BLaER1 treated with 17β-estradiol and CSF1 and Interleukin-3, amounts not matched to agents 10 nM and 100 nM (cell line): ENCODE measurements at regions not wholly inside any gene's neighbourhood (a gene's known extent, or its start where the extent isn't known, plus 50 kb on each side); places are given as distances from the start of the nearest gene placed in this dataset.

Experiments used
- H3K27ac ChIP-seq, 11 experiments: shearing (Covaris generic); formaldehyde crosslinking; 2 replicates each; pipeline ENCODE4 v1.8.1; 2022
- H3K27me3 ChIP-seq, 11 experiments: shearing (Covaris generic); formaldehyde crosslinking; 2 replicates each; pipeline ENCODE4 v1.8.1; 2022
- H3K36me3 ChIP-seq, 11 experiments: shearing (Covaris generic); formaldehyde crosslinking; 2 replicates each; pipeline ENCODE4 v1.8.1; 2022
- H3K4me1 ChIP-seq, 10 experiments: shearing (Covaris generic); formaldehyde crosslinking; 2 replicates each; pipeline ENCODE4 v1.8.1; 2022
- H3K4me2 ChIP-seq, 11 experiments: shearing (Covaris generic); formaldehyde crosslinking; 2 replicates each; pipeline ENCODE4 v1.8.1; 2022
- H3K4me3 ChIP-seq, 10 experiments: shearing (Covaris generic); formaldehyde crosslinking; 2 replicates each; pipeline ENCODE4 v1.8.1; 2022
- H3K9ac ChIP-seq, 11 experiments: shearing (Covaris generic); formaldehyde crosslinking; 2 replicates each; pipeline ENCODE4 v1.8.1; 2022
- H3K9me3 ChIP-seq, 11 experiments: shearing (Covaris generic); formaldehyde crosslinking; replicated peaks in 1 of 11; 2 replicates each; pipeline ENCODE4 v1.8.1; 2022
- H4K20me1 ChIP-seq, 11 experiments: shearing (Covaris generic); formaldehyde crosslinking; 2 replicates each; pipeline ENCODE4 v1.8.1; 2022
- Cebpa-rat ChIP-seq, 11 experiments: shearing (Covaris generic); IDR thresholded peaks; 2 replicates each; pipeline ENCODE4 v1.8.1; 2022

DNA sequence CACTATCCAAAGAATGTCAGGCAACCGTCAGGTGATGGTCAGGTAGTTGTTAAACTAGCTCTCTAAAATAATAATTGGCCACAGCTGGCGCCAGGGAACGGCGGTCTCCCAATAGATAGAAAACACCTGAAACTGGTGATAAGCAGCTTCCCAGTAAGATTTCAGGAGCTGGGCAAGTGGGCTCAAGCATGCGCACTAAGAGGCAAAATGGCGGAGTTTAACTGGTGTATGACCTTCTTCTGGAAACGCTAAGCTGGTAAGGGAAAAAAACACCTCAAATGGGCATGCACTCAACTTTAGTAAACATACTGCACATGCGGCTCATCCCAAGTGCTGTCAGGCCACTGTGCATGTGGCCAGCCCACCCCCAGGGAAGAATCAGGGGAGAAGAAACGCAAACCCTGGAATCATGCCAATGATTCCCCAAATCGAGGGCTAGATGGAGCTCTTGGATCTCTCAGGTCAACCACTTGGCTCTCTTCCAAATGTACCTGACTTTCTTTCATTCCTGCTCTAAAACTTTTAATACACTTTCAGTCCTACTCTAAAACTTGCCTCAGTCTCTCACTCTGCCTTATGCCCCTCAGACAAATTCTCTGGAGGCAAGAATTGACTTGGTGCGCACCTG lies 195.0 kb downstream of the ZNF621 start:
- H4K20me1 ChIP-seq = no peaks in the 10 kb centered on the region
- no peaks in the 10 kb centered on the region for H3K27me3 ChIP-seq
- H3K4me3 ChIP-seq = no peak overlapping the region
- H3K4me1 ChIP-seq = peaks cover 21 to 28% (median 25%) of the 10 kb centered on the region in 10 experiments
- peak overlapping the region in 3 of 11 experiments; percentile 24 to 47 (median 41); a peak in 2 of 22 replicates for H3K4me2 ChIP-seq
- peak overlapping the region in 2 of 11 experiments; percentile 54 to 56; a peak in 3 of 22 replicates for H3K27ac ChIP-seq
- H3K9me3 ChIP-seq = no peaks in the 10 kb centered on the region
- no peak overlapping the region for H3K9ac ChIP-seq
- no peak for TF ChIP-seq Cebpa-rat (IDR thresholded peaks at IDR 0.05)
- no peaks in the 10 kb centered on the region for H3K36me3 ChIP-seq

DNA sequence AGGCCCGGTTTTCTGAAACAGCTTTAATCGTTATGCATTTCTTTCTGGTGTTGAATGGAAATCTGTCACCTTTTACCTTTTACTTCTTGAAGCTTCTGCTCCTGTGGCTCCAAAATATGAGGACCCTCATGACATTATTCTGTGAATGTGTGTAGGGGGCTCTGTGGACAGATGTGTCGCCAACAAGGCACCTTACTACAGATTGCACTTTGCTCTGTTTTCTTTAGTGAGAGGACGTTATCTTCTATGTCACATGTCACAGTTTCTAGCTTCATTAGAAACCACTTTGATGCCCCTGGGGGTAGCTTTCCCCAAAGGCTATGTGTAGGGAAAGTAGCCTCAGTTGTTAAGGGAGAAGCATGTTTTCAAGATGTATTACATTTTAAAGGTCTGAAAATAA lies 195.6 kb downstream of the ZNF621 start:
- Histone ChIP-seq H3K9ac (no peak overlapping the region), H3K36me3 (no peaks in the 10 kb centered on the region), H4K20me1 (no peaks in the 10 kb centered on the region), H3K4me3 (no peak overlapping the region), H3K4me2 (peak overlapping the region in 8 of 11 experiments; percentile 0 to 47 (median 24); a peak in 9 of 22 replicates), H3K27me3 (no peaks in the 10 kb centered on the region), H3K27ac (no peak overlapping the region; a peak in 2 of 22 replicates), H3K9me3 (no peaks in the 10 kb centered on the region), H3K4me1 (peaks cover 18 to 24% (median 21%) of the 10 kb centered on the region in 10 experiments)
- TF ChIP-seq Cebpa-rat (IDR thresholded peaks at IDR 0.05) = no peak

DNA sequence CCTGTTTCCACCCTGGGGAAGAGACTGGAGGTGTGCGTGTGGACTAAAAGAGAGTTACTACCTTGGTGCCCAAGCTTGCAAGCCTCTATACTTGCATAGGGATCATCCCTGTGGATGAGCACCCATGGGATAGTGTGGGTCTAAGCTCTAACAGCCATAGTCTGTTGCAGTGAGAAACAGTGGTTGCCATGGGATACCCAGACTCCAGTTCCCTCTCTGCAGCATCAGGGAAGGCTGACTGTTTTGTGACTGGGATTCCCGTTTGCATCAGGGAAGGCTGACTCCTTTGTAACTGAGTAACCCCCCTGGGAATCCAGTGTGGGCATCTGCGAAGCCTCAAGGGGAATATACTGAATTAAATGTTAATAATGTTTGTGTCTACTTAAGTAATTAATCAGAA lies 196.1 kb downstream of the ZNF621 start:
- Histone ChIP-seq H3K36me3 (no peaks in the 10 kb centered on the region), H3K27ac (no peak overlapping the region; a peak in 2 of 22 replicates), H3K9me3 (no peaks in the 10 kb centered on the region), H4K20me1 (no peaks in the 10 kb centered on the region), H3K27me3 (no peaks in the 10 kb centered on the region), H3K4me1 (peaks cover 15 to 24% (median 20%) of the 10 kb centered on the region in 10 experiments), H3K4me2 (peak overlapping the region in 8 of 11 experiments; percentile 0 to 47 (median 24); a peak in 11 of 22 replicates), H3K9ac (no peak overlapping the region), H3K4me3 (no peak overlapping the region)
- no peak for TF ChIP-seq Cebpa-rat (IDR thresholded peaks at IDR 0.05)

DNA sequence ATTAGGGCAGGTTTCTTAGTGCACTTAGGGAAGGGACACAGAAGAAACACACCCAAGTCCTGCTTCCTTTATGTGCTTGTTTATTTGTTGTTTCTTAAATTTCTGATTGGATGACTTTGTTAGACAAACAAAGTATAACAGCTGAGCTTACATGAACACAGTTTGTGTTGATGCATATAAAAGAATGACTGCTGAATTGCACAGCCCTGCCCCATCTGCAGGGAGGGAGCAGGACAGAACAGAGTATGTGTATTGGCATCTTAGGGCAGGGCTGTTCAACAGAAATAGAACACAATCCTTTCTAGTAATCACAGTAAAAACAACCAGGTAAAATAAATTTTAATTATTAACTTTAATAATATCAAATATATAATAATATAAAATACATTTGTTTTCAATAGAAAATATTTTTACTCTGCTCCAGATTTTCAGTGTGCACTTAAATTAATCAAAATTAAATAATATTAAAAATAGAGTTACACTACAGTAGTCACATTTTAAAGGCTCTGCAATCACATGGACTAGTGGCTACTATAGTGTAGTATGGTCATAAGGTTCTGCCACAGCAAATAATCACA lies 198.4 kb downstream of the ZNF621 start:
- Histone ChIP-seq H3K4me1 (peaks cover 5 to 30% (median 18%) of the 10 kb centered on the region in 10 experiments), H4K20me1 (no peaks in the 10 kb centered on the region), H3K9me3 (peaks cover 0 to 6% (median 0%) of the 10 kb centered on the region in 11 experiments; a peak in 2 of 22 replicates), H3K27me3 (no peaks in the 10 kb centered on the region), H3K36me3 (no peaks in the 10 kb centered on the region), H3K27ac (no peak overlapping the region), H3K4me3 (no peak overlapping the region), H3K9ac (no peak overlapping the region), H3K4me2 (no peak overlapping the region)
- TF ChIP-seq Cebpa-rat (IDR thresholded peaks at IDR 0.05) = no peak

DNA sequence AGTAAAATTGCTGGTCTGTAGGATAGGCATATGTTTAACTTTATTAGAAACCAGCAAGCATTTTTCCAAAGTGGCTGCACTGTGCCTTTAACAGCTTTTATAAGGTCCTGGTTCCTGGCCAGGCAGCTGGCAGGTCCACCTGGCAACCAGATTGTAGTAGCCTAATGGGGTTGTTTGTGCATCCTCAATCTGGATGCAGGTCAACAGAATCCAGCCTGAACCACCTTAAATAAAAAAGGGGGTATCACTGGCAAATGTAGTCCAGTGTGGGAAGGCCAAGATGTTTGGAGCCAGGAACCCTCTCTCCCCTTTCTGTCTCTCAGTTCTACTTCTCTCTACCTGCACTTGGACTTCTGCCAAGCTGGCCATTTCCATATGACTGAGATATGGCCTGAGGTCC lies 200.3 kb downstream of the ZNF621 start:
- peaks cover 0 to 19% (median 12%) of the 10 kb centered on the region in 10 experiments; a peak in 11 of 20 replicates for H3K4me1 ChIP-seq
- H3K27me3 ChIP-seq = no peaks in the 10 kb centered on the region
- H3K4me3 ChIP-seq = no peak overlapping the region
- TF ChIP-seq Cebpa-rat (IDR thresholded peaks at IDR 0.05) = no peak
- no peak overlapping the region for H3K4me2 ChIP-seq
- H3K9me3 ChIP-seq = peaks cover 11 to 24% (median 17%) of the 10 kb centered on the region in 11 experiments; a peak in 21 of 22 replicates
- H3K27ac ChIP-seq = no peak overlapping the region
- H3K36me3 ChIP-seq = no peaks in the 10 kb centered on the region
- H3K9ac ChIP-seq = no peak overlapping the region
- no peaks in the 10 kb centered on the region for H4K20me1 ChIP-seq

DNA sequence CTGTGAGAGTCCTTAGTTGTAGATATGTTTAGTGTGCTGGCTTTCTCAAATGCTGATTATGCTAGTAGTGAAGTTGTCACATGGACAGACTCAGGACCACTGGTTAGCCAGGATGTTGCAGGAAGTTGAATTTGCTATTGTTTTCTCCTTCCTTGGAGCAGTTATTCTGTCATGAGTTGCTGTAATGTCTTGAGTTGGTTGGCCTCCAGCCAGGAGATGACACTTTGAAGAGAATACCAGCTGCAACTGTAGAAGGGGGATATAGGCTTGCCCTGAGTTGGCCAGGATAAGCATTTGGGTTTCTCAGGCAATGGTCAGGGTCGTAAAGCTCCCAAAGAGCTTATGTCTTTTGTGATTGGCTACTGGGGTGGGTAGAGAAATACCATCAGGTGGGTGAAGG lies 206.7 kb downstream of the ZNF621 start:
- no peak overlapping the region for H3K27ac ChIP-seq

DNA sequence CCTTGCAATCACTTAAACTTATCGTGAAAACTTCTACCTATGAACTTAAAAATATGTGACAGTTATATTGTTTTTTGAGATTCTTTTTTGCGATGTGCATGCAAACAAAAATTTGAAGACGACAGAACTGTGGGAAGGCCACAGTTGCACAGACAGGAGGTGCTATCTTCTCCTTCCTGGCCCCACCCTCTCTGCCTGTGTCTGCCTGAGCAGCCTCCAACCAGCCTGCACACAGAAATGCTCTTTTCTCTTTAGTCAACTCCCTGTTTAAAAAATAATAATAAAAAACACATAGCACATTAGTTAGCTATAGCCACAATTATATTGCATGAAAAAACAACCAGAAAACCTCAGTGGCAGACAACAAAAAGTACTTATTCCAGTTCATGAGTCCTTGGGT lies 212.2 kb downstream of the ZNF621 start:
- H3K4me2 ChIP-seq = no peak overlapping the region
- H3K9me3 ChIP-seq = peaks cover 0 to 11% (median 3%) of the 10 kb centered on the region in 11 experiments; a peak in 9 of 22 replicates
- H3K9ac ChIP-seq = no peak overlapping the region
- H3K4me1 ChIP-seq = peaks cover 3 to 9% (median 5%) of the 10 kb centered on the region in 10 experiments
- TF ChIP-seq Cebpa-rat (IDR thresholded peaks at IDR 0.05) = no peak
- no peak overlapping the region for H3K27ac ChIP-seq
- H3K36me3 ChIP-seq = no peaks in the 10 kb centered on the region
- H3K27me3 ChIP-seq = no peaks in the 10 kb centered on the region
- H3K4me3 ChIP-seq = no peak overlapping the region
- H4K20me1 ChIP-seq = no peaks in the 10 kb centered on the region

More for the DNA sequence above, 206.7 kb downstream of the ZNF621 start:
- no peak overlapping the region for H3K9ac ChIP-seq
- H3K36me3 ChIP-seq = no peaks in the 10 kb centered on the region
- peaks cover 20 to 48% (median 38%) of the 10 kb centered on the region in 11 experiments; a peak in 21 of 22 replicates for H3K9me3 ChIP-seq
- no peak overlapping the region for H3K4me2 ChIP-seq
- H3K4me1 ChIP-seq = peaks cover 0 to 7% (median 0%) of the 10 kb centered on the region in 10 experiments; a peak in 9 of 20 replicates
- H3K4me3 ChIP-seq = no peak overlapping the region
- H3K27me3 ChIP-seq = no peaks in the 10 kb centered on the region
- no peak for TF ChIP-seq Cebpa-rat (IDR thresholded peaks at IDR 0.05)
- H4K20me1 ChIP-seq = no peaks in the 10 kb centered on the region

DNA sequence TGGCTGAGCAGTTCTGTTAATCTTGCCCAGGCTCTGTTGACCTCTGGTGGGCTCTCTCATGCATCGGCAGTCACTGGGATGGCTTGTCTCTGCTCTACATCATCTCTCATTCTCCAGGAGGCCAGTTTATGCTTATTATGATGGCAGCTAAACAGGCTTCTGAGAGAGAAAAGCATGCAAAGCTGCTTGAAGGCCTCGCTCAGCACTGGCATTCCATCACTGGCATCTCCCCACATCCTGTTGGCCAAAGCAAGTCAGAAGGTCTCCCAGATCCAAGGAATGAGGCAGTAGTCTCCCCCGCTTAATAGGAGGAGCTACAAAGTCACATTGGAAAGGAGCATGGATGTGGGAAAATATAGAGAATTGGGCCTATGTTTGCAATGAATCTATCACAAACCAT lies 212.6 kb downstream of the ZNF621 start:
- Histone ChIP-seq H3K27ac (no peak overlapping the region), H3K9ac (no peak overlapping the region), H3K27me3 (no peaks in the 10 kb centered on the region), H3K9me3 (peaks cover 0 to 7% (median 0%) of the 10 kb centered on the region in 11 experiments; a peak in 6 of 22 replicates), H3K36me3 (no peaks in the 10 kb centered on the region), H3K4me1 (peaks cover 7 to 13% (median 9%) of the 10 kb centered on the region in 10 experiments), H3K4me2 (no peak overlapping the region), H3K4me3 (no peak overlapping the region), H4K20me1 (no peaks in the 10 kb centered on the region)
- TF ChIP-seq Cebpa-rat (IDR thresholded peaks at IDR 0.05) = no peak

DNA sequence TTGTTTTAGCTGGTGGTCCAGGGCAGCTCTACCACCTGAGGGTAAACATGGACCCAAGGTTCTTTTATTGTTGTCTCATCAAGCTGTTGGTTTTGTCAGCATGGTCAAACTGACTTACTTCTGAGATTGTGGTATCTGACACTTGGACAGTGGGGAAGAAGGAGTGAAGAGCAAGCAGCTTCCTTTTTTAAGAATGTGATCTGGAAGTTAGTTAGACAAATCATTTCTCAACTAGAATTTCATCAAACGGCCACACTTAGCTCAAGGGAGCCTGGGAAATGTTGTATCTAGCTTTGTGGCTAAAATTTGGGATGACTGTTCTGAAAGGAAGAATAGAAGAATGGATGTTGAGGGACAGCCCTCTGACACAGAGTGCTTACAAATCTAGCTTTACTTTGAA lies 215.2 kb downstream of the ZNF621 start:
- Histone ChIP-seq H3K27ac (no peak overlapping the region), H3K9me3 (no peaks in the 10 kb centered on the region)
- TF ChIP-seq Cebpa-rat (IDR thresholded peaks at IDR 0.05) = no peak

More for the DNA sequence above, 215.2 kb downstream of the ZNF621 start:
- Histone ChIP-seq H3K36me3 (no peaks in the 10 kb centered on the region), H3K4me1 (peaks cover 8 to 17% (median 10%) of the 10 kb centered on the region in 10 experiments), H4K20me1 (no peaks in the 10 kb centered on the region), H3K27me3 (no peaks in the 10 kb centered on the region), H3K9ac (no peak overlapping the region), H3K4me2 (no peak overlapping the region), H3K4me3 (no peak overlapping the region)
